Neutrophil (primary cell): ENCODE measurements at regions not wholly inside any gene's neighbourhood (a gene's known extent, or its start where the extent isn't known, plus 50 kb on each side); places are given as distances from the start of the nearest gene placed in this dataset.
"Not testable (repeated sequence)": the region's sequence is repeated elsewhere in the genome, so short reads cannot be mapped to it uniquely, and the experiment has no call there.

Source experiments
- H3K27ac ChIP-seq: fragments of 200-600 bp; sonication (generic); 2 replicates; pipeline ENCODE4 v1.5.1; 2016; ENCODE audit warnings: mild to moderate bottlenecking, moderate library complexity
- H3K27me3 ChIP-seq: fragments of 200-600 bp; sonication (generic); 2 replicates; pipeline ENCODE4 v1.6.0; 2016; ENCODE audit warnings: mild to moderate bottlenecking
- H3K36me3 ChIP-seq: fragments of 200-600 bp; sonication (generic); 2 replicates; pipeline ENCODE4 v1.5.1; 2017
- H3K4me1 ChIP-seq, 2 experiments: fragments of 200-600 bp in 1 of 2; sonication (generic) in 1 of 2; 1 replicate in 1 of 2; 2 replicates in 1 of 2; pipeline versions ENCODE4 v1.5.1 to v1.6.1; 2013 to 2016; ENCODE audit warnings: low read depth in 1 of 2, low read length in 1 of 2, mild to moderate bottlenecking in 1 of 2, moderate library complexity in 1 of 2; ENCODE audit not compliant: control insufficient read depth in 1 of 2, insufficient read depth in 1 of 2
- H3K4me3 ChIP-seq, 2 experiments: fragments of 200-600 bp in 1 of 2; sonication (generic) in 1 of 2; 1 replicate in 1 of 2; 2 replicates in 1 of 2; pipeline ENCODE4 v1.5.1; 2013 to 2016; ENCODE audit warnings: low read depth in 1 of 2, low read length in 1 of 2, mild to moderate bottlenecking in 1 of 2, moderate library complexity in 1 of 2
- H3K9me3 ChIP-seq: fragments of 200-600 bp; sonication (generic); 2 replicates; pipeline ENCODE4 v1.5.1; 2016
- CTCF ChIP-seq: fragments of 200-600 bp; sonication (generic); IDR thresholded peaks from 2 replicates; pipeline ENCODE4 v1.5.1; 2016; ENCODE audit warnings: antibody characterized with exemption

GRCh38 chr13:112159575-112160547 is 92.9 kb downstream of the SOX1 start:
- H3K36me3 ChIP-seq = no peaks in the 10 kb centered on the region
- H3K9me3 ChIP-seq = no peaks in the 10 kb centered on the region
- no peak overlapping the region for H3K4me3 ChIP-seq
- H3K27ac ChIP-seq = no peak overlapping the region
- peaks cover 35% of the 10 kb centered on the region for H3K27me3 ChIP-seq
- TF ChIP-seq CTCF = no peak
- H3K4me1 ChIP-seq = no peaks in the 10 kb centered on the region

- no peak overlapping the region for H3K4me3 ChIP-seq
- peaks cover 36% of the 10 kb centered on the region for H3K27me3 ChIP-seq
- H3K4me1 ChIP-seq = no peaks in the 10 kb centered on the region
- TF ChIP-seq CTCF = no peak
- no peak overlapping the region for H3K27ac ChIP-seq
- no peaks in the 10 kb centered on the region for H3K36me3 ChIP-seq
- no peaks in the 10 kb centered on the region for H3K9me3 ChIP-seq
Observed at GRCh38 chr13:112160558-112160957, 93.6 kb downstream of the SOX1 start.

- no peak overlapping the region for H3K4me3 ChIP-seq
- H3K36me3 ChIP-seq = no peaks in the 10 kb centered on the region
- H3K27ac ChIP-seq = no peak overlapping the region
- H3K4me1 ChIP-seq = no peaks in the 10 kb centered on the region
- peaks cover 38% of the 10 kb centered on the region for H3K27me3 ChIP-seq
- TF ChIP-seq CTCF = no peak
- H3K9me3 ChIP-seq = no peaks in the 10 kb centered on the region
Observed at GRCh38 chr13:112161521-112162301, 94.8 kb downstream of the SOX1 start.

GRCh38 chr13:112163691-112164660 is 97.0 kb downstream of the SOX1 start:
- not testable (repeated sequence) for H3K9me3 ChIP-seq, H3K4me1 ChIP-seq, H3K4me3 ChIP-seq, H3K27ac ChIP-seq, H3K36me3 ChIP-seq
- H3K27me3 ChIP-seq = peaks cover 38% of the 10 kb centered on the region

GRCh38 chr13:112165712-112166111 is 98.8 kb downstream of the SOX1 start:
- Histone ChIP-seq H3K4me3 (no peak overlapping the region), H3K9me3 (no peaks in the 10 kb centered on the region), H3K36me3 (no peaks in the 10 kb centered on the region), H3K27ac (no peak overlapping the region), H3K27me3 (peaks cover 25% of the 10 kb centered on the region), H3K4me1 (no peaks in the 10 kb centered on the region)
- TF ChIP-seq CTCF = no peak
